Right renal pelvis (tissue), 4 donors: ENCODE measurements at regions not wholly inside any gene's neighbourhood (a gene's known extent, or its start where the extent isn't known, plus 50 kb on each side); places are given as distances from the start of the nearest gene placed in this dataset.
"Not testable (repeated sequence)": the region's sequence is repeated elsewhere in the genome, so short reads cannot be mapped to it uniquely, and the experiment has no call there.

ENCODE experiments used
- DNase-seq, 4 donors: peaks; one replicate each; pipeline ENCODE4 v3.0.0-alpha.2; 2013; ENCODE audit warnings: low read depth in 4 of 4, low spot score in 3 of 4, missing footprints in 1 of 4

- DNase-seq: no peak
Observed at GRCh38 chr5:128711216-128711615, 173.2 kb upstream of the FBN2 start.

- DNase-seq: no peak
Observed at GRCh38 chr5:128714551-128714950, 176.5 kb upstream of the FBN2 start.

- no peak for DNase-seq
Observed at GRCh38 chr5:128722551-128722950, 184.5 kb upstream of the FBN2 start.

- not testable (repeated sequence) for DNase-seq
Observed at GRCh38 chr5:128730021-128730420, 192.0 kb upstream of the FBN2 start.

GRCh38 chr5:128735656-128736055 is 197.6 kb upstream of the FBN2 start:
- DNase-seq: not testable (repeated sequence)

- DNase-seq: no peak
Observed at GRCh38 chr5:128736553-128736952, 198.5 kb upstream of the FBN2 start.

GRCh38 chr5:128749136-128749898 is 211.3 kb upstream of the FBN2 start:
- DNase-seq: no peak

- DNase-seq: no peak
Observed at GRCh38 chr5:128750155-128750554, 212.1 kb upstream of the FBN2 start.

- DNase-seq: no peak
Observed at GRCh38 chr5:128757196-128757959, 207.9 kb upstream of the SLC27A6 start.

- no peak for DNase-seq
Observed at GRCh38 chr5:128762661-128763306, 202.5 kb upstream of the SLC27A6 start.

GRCh38 chr5:128763321-128763720 is 202.0 kb upstream of the SLC27A6 start:
- DNase-seq: no peak

- no peak for DNase-seq
Observed at GRCh38 chr5:128764601-128765310, 200.5 kb upstream of the SLC27A6 start.

- no peak for DNase-seq
Observed at GRCh38 chr5:128765448-128766061, 199.7 kb upstream of the SLC27A6 start.

GRCh38 chr5:128766406-128766805 is 198.9 kb upstream of the SLC27A6 start:
- no peak for DNase-seq

GRCh38 chr5:128770907-128771306 is 194.4 kb upstream of the SLC27A6 start:
- DNase-seq: no peak

- DNase-seq: no peak
Observed at GRCh38 chr5:128772356-128772755, 192.9 kb upstream of the SLC27A6 start.

- no peak for DNase-seq
Observed at GRCh38 chr5:128773378-128773777, 191.9 kb upstream of the SLC27A6 start.

GRCh38 chr5:128774605-128775004 is 190.7 kb upstream of the SLC27A6 start:
- DNase-seq: no peak

- no peak for DNase-seq
Observed at GRCh38 chr5:128775558-128775957, 189.7 kb upstream of the SLC27A6 start.

GRCh38 chr5:128777052-128777451 is 188.2 kb upstream of the SLC27A6 start:
- no peak for DNase-seq
